ENCODE measurements at regions not wholly inside any gene's neighbourhood (a gene's known extent, or its start where the extent isn't known, plus 50 kb on each side); places are given as distances from the start of the nearest gene placed in this dataset.

DNA sequence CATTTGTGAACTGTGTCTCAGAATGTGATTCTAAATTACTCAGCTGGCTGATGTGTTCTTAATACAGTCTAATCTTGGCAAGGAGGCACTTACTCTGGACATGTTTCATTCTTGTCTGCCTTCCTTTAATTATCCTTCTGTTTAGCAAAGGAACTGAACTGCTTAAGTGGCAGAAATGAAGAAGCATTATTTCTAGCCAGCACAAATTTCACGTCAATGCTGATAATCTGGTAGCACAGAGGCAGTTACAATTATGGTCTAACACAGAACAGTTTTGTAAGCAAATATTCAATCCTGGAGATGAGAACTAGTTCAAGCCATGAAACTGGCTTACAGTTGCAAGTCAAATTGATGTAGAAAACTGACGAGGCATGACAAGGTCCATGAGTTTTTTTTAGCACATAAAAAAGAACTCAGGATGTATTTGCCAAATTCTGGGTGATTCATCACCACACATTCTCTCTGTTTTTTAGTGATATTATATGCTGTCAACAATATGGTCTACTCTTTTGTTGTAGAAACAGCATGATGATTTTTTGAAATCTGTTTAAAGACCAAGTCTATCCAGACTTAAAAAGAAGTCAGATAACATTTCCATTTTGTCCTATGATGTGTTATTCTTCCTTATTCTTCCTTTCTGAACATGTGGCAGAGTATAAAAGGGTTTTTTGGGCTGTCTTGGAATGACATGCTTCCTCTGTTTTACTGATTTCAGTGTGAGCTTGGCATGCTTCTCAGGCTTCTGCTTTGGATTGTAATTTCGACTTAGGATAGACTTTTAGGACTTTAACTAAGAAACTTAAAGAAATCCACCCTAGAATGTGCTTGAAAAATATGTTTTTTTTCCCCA, 154.8 kb downstream of the DNAJB9 start:
- Histone ChIP-seq H3K4me1 (ENCODE audit: control insufficient read depth, insufficient read depth, low read length) (no peaks in the 10 kb centered on the region), H3K4me3 (ENCODE audit: low read depth, low read length) (no peak overlapping the region), H3K36me3 (ENCODE audit: control insufficient read depth in 2 of 2, insufficient read depth in 1 of 2, low read length in 2 of 2) (no peaks in the 10 kb centered on the region), H3K9me3 (ENCODE audit: control insufficient read depth, insufficient read depth, low read depth, low read length) (no peaks in the 10 kb centered on the region), H3K27ac (ENCODE audit: extremely low read depth, low read depth, low read length) (no peak overlapping the region)
- POLR2A ChIA-PET, result no interaction called here
- CTCF ChIA-PET, result no interaction called here
- TF ChIP-seq TRIM28 (IDR thresholded peaks at IDR 0.05; ENCODE audit: borderline replicate concordance, low read length), result no peak
- no peak for TF ChIP-seq ZNF777 (tag by site-specific recombination; IDR thresholded peaks at IDR 0.05; ENCODE audit: borderline replicate concordance)
- no peak for TF ChIP-seq ZNF555 (tag by site-specific recombination; conservative IDR thresholded peaks at IDR 0.05)
- TF ChIP-seq, protein P1, sequence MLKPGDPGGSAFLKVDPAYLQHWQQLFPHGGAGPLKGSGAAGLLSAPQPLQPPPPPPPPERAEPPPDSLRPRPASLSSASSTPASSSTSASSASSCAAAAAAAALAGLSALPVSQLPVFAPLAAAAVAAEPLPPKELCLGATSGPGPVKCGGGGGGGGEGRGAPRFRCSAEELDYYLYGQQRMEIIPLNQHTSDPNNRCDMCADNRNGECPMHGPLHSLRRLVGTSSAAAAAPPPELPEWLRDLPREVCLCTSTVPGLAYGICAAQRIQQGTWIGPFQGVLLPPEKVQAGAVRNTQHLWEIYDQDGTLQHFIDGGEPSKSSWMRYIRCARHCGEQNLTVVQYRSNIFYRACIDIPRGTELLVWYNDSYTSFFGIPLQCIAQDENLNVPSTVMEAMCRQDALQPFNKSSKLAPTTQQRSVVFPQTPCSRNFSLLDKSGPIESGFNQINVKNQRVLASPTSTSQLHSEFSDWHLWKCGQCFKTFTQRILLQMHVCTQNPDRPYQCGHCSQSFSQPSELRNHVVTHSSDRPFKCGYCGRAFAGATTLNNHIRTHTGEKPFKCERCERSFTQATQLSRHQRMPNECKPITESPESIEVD (tag by site-specific recombination; IDR thresholded peaks at IDR 0.05), result no peak
- TF ChIP-seq, protein P2, sequence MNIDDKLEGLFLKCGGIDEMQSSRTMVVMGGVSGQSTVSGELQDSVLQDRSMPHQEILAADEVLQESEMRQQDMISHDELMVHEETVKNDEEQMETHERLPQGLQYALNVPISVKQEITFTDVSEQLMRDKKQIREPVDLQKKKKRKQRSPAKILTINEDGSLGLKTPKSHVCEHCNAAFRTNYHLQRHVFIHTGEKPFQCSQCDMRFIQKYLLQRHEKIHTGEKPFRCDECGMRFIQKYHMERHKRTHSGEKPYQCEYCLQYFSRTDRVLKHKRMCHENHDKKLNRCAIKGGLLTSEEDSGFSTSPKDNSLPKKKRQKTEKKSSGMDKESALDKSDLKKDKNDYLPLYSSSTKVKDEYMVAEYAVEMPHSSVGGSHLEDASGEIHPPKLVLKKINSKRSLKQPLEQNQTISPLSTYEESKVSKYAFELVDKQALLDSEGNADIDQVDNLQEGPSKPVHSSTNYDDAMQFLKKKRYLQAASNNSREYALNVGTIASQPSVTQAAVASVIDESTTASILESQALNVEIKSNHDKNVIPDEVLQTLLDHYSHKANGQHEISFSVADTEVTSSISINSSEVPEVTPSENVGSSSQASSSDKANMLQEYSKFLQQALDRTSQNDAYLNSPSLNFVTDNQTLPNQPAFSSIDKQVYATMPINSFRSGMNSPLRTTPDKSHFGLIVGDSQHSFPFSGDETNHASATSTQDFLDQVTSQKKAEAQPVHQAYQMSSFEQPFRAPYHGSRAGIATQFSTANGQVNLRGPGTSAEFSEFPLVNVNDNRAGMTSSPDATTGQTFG (tag by site-specific recombination; IDR thresholded peaks at IDR 0.05; ENCODE audit: borderline replicate concordance), result no peak
- TF ChIP-seq, protein P3, sequence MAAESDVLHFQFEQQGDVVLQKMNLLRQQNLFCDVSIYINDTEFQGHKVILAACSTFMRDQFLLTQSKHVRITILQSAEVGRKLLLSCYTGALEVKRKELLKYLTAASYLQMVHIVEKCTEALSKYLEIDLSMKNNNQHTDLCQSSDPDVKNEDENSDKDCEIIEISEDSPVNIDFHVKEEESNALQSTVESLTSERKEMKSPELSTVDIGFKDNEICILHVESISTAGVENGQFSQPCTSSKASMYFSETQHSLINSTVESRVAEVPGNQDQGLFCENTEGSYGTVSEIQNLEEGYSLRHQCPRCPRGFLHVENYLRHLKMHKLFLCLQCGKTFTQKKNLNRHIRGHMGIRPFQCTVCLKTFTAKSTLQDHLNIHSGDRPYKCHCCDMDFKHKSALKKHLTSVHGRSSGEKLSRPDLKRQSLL (tag by site-specific recombination; IDR thresholded peaks at IDR 0.05), result no peak
- TF ChIP-seq, protein P4, sequence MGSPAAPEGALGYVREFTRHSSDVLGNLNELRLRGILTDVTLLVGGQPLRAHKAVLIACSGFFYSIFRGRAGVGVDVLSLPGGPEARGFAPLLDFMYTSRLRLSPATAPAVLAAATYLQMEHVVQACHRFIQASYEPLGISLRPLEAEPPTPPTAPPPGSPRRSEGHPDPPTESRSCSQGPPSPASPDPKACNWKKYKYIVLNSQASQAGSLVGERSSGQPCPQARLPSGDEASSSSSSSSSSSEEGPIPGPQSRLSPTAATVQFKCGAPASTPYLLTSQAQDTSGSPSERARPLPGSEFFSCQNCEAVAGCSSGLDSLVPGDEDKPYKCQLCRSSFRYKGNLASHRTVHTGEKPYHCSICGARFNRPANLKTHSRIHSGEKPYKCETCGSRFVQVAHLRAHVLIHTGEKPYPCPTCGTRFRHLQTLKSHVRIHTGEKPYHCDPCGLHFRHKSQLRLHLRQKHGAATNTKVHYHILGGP (tag by site-specific recombination; IDR thresholded peaks at IDR 0.05), result no peak
- TF ChIP-seq ZBTB7A (tag by site-specific recombination; IDR thresholded peaks at IDR 0.05; ENCODE audit: low read depth), result no peak
- TF ChIP-seq, protein P5, sequence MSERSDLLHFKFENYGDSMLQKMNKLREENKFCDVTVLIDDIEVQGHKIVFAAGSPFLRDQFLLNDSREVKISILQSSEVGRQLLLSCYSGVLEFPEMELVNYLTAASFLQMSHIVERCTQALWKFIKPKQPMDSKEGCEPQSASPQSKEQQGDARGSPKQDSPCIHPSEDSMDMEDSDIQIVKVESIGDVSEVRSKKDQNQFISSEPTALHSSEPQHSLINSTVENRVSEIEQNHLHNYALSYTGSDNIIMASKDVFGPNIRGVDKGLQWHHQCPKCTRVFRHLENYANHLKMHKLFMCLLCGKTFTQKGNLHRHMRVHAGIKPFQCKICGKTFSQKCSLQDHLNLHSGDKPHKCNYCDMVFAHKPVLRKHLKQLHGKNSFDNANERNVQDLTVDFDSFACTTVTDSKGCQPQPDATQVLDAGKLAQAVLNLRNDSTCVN (tag by site-specific recombination; optimal IDR thresholded peaks at IDR 0.05), result no peak
- TF ChIP-seq ZNF785 (tag by site-specific recombination; IDR thresholded peaks at IDR 0.05), result no peak
- no peak for TF ChIP-seq KLF1 (tag by site-specific recombination; IDR thresholded peaks at IDR 0.05)
- TF ChIP-seq, protein P6, sequence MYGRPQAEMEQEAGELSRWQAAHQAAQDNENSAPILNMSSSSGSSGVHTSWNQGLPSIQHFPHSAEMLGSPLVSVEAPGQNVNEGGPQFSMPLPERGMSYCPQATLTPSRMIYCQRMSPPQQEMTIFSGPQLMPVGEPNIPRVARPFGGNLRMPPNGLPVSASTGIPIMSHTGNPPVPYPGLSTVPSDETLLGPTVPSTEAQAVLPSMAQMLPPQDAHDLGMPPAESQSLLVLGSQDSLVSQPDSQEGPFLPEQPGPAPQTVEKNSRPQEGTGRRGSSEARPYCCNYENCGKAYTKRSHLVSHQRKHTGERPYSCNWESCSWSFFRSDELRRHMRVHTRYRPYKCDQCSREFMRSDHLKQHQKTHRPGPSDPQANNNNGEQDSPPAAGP (tag by site-specific recombination; IDR thresholded peaks at IDR 0.05), result no peak
- no peak for TF ChIP-seq ZNF501 (tag by site-specific recombination; IDR thresholded peaks at IDR 0.05)
- TF ChIP-seq ZNF24 (tag by site-specific recombination; IDR thresholded peaks at IDR 0.05), result no peak
- no peak for TF ChIP-seq SCRT1 (tag by site-specific recombination; IDR thresholded peaks at IDR 0.05; ENCODE audit: borderline replicate concordance)
- TF ChIP-seq, protein P7, sequence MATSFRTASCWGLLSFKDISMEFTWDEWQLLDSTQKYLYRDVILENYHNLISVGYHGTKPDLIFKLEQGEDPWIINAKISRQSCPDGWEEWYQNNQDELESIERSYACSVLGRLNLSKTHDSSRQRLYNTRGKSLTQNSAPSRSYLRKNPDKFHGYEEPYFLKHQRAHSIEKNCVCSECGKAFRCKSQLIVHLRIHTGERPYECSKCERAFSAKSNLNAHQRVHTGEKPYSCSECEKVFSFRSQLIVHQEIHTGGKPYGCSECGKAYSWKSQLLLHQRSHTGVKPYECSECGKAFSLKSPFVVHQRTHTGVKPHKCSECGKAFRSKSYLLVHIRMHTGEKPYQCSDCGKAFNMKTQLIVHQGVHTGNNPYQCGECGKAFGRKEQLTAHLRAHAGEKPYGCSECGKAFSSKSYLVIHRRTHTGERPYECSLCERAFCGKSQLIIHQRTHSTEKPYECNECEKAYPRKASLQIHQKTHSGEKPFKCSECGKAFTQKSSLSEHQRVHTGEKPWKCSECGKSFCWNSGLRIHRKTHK (tag by site-specific recombination; IDR thresholded peaks at IDR 0.05), result no peak
- TF ChIP-seq HOXC10 (CRISPR knock-in tag; IDR thresholded peaks at IDR 0.05), result no peak
- no peak for TF ChIP-seq ZNF302 (tag by site-specific recombination; IDR thresholded peaks at IDR 0.05; ENCODE audit: low read depth)
- TF ChIP-seq KLF10 (tag by site-specific recombination; IDR thresholded peaks at IDR 0.05), result no peak
